GM23338 (cell line): ENCODE measurements at regions not wholly inside any gene's neighbourhood (a gene's known extent, or its start where the extent isn't known, plus 50 kb on each side); places are given as distances from the start of the nearest gene placed in this dataset.

Experiments
- ATAC-seq: fragments of 200-7000 bp; cut with Tn5 transposase; 3 replicates; pipeline ENCODE4 v1.9.1; 2020
- DNase-seq: peaks from one replicate; pipeline ENCODE4 v3.0.0-alpha.2; 2015; ENCODE audit warnings: low spot score
- H2AFZ ChIP-seq: fragments of 200-600 bp; sonication (generic); 2 replicates; pipeline ENCODE4 v1.8.0; 2016; ENCODE audit warnings: antibody characterized with exemption, mild to moderate bottlenecking, moderate library complexity
- H3F3A ChIP-seq: fragments of 200-600 bp; sonication (generic); replicated peaks from 2 replicates; pipeline ENCODE4 v1.8.0; 2017; ENCODE audit warnings: antibody characterized with exemption, mixed run types, low read depth
- H3K27ac ChIP-seq: fragments of 200-600 bp; sonication (generic); 2 replicates; pipeline ENCODE4 v1.6.1; 2016; ENCODE audit warnings: low read depth
- H3K27me3 ChIP-seq: fragments of 200-600 bp; sonication (generic); 2 replicates; pipeline ENCODE4 v1.8.0; 2016; ENCODE audit warnings: mild to moderate bottlenecking, mixed run types, moderate library complexity; ENCODE audit not compliant: insufficient read depth
- H3K36me3 ChIP-seq: fragments of 200-600 bp; sonication (generic); 2 replicates; pipeline ENCODE4 v1.8.0; 2016; ENCODE audit warnings: mild to moderate bottlenecking; ENCODE audit not compliant: insufficient read depth
- H3K4me1 ChIP-seq: fragments of 200-600 bp; sonication (generic); 2 replicates; pipeline ENCODE4 v1.8.0; 2016; ENCODE audit warnings: mild to moderate bottlenecking, moderate library complexity; ENCODE audit not compliant: insufficient read depth
- H3K4me2 ChIP-seq: fragments of 200-600 bp; sonication (generic); 2 replicates; pipeline ENCODE4 v1.7.1; 2017; ENCODE audit warnings: mixed run types
- H3K4me3 ChIP-seq: fragments of 200-600 bp; sonication (generic); 2 replicates; pipeline ENCODE4 v1.6.1; 2016; ENCODE audit warnings: mixed run types
- H3K79me2 ChIP-seq: fragments of 200-600 bp; sonication (generic); replicated peaks from 2 replicates; pipeline ENCODE4 v1.8.0; 2017; ENCODE audit warnings: mild to moderate bottlenecking; ENCODE audit not compliant: insufficient read depth
- H3K9me2 ChIP-seq: fragments of 200-600 bp; sonication (generic); 2 replicates; pipeline ENCODE4 v1.8.0; 2017; ENCODE audit not compliant: insufficient read depth
- H4K20me1 ChIP-seq: fragments of 200-600 bp; sonication (generic); replicated peaks from 2 replicates; pipeline ENCODE4 v1.8.0; 2017; ENCODE audit warnings: mild to moderate bottlenecking; ENCODE audit not compliant: insufficient read depth
- H3K27ac Mint-ChIP-seq: 2 replicates; pipeline ENCODE4 v1.8.0; 2020; ENCODE audit warnings: inconsistent platforms, mild to moderate bottlenecking, moderate library complexity, mixed read lengths
- H3K27me3 Mint-ChIP-seq: 3 replicates; pipeline ENCODE4 v1.8.0; 2022; ENCODE audit warnings: low read depth, mild to moderate bottlenecking, moderate library complexity, mixed read lengths, inconsistent platforms; ENCODE audit not compliant: insufficient read depth, poor library complexity
- H3K36me3 Mint-ChIP-seq: 3 replicates; pipeline ENCODE4 v1.8.0; 2021; ENCODE audit warnings: low read depth, mild to moderate bottlenecking, inconsistent platforms, moderate library complexity, mixed read lengths
- H3K4me1 Mint-ChIP-seq: 3 replicates; pipeline ENCODE4 v1.8.0; 2020; ENCODE audit warnings: mild to moderate bottlenecking, inconsistent platforms, mixed read lengths
- H3K4me3 Mint-ChIP-seq: 3 replicates; pipeline ENCODE4 v1.8.0; 2021; ENCODE audit warnings: moderate library complexity, mild to moderate bottlenecking, inconsistent platforms, mixed read lengths
- H3K9me3 Mint-ChIP-seq: 3 replicates; pipeline ENCODE4 v1.8.0; 2020; ENCODE audit warnings: moderate library complexity, mild to moderate bottlenecking, inconsistent platforms, mixed read lengths
- CTCF ChIP-seq, 2 experiments: fragments of 200-600 bp in 1 of 2; sonication (generic) in 1 of 2; conservative IDR thresholded peaks; 2 replicates each; pipeline versions ENCODE4 v1.5.1 to v1.6.1; 2016 to 2017; ENCODE audit warnings: antibody characterized with exemption in 2 of 2, low read depth in 2 of 2, mild to moderate bottlenecking in 2 of 2, moderate library complexity in 1 of 2
- EZH2 ChIP-seq: fragments of 200-600 bp; sonication (generic); IDR thresholded peaks from one replicate; pipeline ENCODE4 v1.8.0; 2017; ENCODE audit warnings: antibody characterized with exemption, mild to moderate bottlenecking, low read depth; ENCODE audit not compliant: unreplicated experiment
- NANOG ChIP-seq: IDR thresholded peaks from 2 replicates; pipeline ENCODE4 v1.6.1; 2016; ENCODE audit warnings: antibody characterized with exemption, borderline replicate concordance
- ZNF114 ChIP-seq: fragments of 250-450 bp; sonication (Bioruptor Pico); IDR thresholded peaks from 2 replicates; pipeline ENCODE4 v1.5.0; 2020; ENCODE audit warnings: mild to moderate bottlenecking, moderate library complexity
- ZNF331 ChIP-seq: fragments of 250-450 bp; sonication (Bioruptor Pico); IDR thresholded peaks from 2 replicates; pipeline ENCODE4 v1.5.0; 2020; ENCODE audit warnings: low read depth, mild to moderate bottlenecking, moderate library complexity
- TF ChIP-seq, protein P1 (sequence below): fragments of 250-450 bp; sonication (Bioruptor Pico); IDR thresholded peaks from 2 replicates; pipeline ENCODE4 v1.5.0; 2020; ENCODE audit warnings: mild to moderate bottlenecking, moderate library complexity
- TF ChIP-seq, protein P2 (sequence below): IDR thresholded peaks from 2 replicates; pipeline ENCODE4 v1.6.1; 2016; ENCODE audit warnings: antibody characterized with exemption

DNA sequence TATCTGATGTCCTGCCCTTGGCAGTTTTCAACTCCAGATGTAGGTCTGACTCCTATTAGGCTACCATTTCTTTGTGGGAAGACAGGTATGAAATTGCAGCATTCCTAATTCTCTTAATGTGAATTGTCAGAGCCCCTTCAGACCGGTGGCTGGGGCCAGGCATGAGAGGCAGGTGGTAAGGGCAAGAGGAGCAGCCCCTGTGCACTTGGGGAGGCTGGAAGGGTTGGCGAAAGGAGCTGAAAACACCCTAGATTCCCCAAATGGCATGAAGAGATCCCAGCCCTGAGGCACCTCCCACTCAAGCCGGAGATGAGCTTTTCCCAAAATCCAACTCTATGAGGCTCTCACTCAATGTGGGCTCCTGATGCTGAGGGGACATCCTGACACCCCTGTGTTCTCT, 453.2 kb downstream of the NR2F2 start:
- TF ChIP-seq NANOG (no peak), CTCF (conservative IDR thresholded peaks at IDR 0.05; ENCODE audit: low read depth in 2 of 2) (no peak), EZH2 (no peak), ZNF331 (CRISPR knock-in tag) (no peak), ZNF114 (CRISPR knock-in tag) (no peak)
- TF ChIP-seq, protein P1, sequence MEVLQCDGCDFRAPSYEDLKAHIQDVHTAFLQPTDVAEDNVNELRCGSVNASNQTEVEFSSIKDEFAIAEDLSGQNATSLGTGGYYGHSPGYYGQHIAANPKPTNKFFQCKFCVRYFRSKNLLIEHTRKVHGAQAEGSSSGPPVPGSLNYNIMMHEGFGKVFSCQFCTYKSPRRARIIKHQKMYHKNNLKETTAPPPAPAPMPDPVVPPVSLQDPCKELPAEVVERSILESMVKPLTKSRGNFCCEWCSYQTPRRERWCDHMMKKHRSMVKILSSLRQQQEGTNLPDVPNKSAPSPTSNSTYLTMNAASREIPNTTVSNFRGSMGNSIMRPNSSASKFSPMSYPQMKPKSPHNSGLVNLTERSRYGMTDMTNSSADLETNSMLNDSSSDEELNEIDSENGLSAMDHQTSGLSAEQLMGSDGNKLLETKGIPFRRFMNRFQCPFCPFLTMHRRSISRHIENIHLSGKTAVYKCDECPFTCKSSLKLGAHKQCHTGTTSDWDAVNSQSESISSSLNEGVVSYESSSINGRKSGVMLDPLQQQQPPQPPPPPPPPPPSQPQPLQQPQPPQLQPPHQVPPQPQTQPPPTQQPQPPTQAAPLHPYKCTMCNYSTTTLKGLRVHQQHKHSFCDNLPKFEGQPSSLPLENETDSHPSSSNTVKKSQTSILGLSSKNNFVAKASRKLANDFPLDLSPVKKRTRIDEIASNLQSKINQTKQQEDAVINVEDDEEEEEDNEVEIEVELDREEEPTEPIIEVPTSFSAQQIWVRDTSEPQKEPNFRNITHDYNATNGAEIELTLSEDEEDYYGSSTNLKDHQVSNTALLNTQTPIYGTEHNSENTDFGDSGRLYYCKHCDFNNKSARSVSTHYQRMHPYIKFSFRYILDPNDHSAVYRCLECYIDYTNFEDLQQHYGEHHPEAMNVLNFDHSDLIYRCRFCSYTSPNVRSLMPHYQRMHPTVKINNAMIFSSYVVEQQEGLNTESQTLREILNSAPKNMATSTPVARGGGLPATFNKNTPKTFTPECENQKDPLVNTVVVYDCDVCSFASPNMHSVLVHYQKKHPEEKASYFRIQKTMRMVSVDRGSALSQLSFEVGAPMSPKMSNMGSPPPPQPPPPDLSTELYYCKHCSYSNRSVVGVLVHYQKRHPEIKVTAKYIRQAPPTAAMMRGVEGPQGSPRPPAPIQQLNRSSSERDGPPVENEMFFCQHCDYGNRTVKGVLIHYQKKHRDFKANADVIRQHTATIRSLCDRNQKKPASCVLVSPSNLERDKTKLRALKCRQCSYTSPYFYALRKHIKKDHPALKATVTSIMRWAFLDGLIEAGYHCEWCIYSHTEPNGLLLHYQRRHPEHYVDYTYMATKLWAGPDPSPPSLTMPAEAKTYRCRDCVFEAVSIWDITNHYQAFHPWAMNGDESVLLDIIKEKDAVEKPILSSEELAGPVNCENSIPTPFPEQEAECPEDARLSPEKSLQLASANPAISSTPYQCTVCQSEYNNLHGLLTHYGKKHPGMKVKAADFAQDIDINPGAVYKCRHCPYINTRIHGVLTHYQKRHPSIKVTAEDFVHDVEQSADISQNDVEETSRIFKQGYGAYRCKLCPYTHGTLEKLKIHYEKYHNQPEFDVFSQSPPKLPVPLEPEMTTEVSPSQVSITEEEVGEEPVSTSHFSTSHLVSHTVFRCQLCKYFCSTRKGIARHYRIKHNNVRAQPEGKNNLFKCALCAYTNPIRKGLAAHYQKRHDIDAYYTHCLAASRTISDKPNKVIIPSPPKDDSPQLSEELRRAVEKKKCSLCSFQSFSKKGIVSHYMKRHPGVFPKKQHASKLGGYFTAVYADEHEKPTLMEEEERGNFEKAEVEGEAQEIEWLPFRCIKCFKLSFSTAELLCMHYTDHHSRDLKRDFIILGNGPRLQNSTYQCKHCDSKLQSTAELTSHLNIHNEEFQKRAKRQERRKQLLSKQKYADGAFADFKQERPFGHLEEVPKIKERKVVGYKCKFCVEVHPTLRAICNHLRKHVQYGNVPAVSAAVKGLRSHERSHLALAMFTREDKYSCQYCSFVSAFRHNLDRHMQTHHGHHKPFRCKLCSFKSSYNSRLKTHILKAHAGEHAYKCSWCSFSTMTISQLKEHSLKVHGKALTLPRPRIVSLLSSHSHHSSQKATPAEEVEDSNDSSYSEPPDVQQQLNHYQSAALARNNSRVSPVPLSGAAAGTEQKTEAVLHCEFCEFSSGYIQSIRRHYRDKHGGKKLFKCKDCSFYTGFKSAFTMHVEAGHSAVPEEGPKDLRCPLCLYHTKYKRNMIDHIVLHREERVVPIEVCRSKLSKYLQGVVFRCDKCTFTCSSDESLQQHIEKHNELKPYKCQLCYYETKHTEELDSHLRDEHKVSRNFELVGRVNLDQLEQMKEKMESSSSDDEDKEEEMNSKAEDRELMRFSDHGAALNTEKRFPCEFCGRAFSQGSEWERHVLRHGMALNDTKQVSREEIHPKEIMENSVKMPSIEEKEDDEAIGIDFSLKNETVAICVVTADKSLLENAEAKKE (CRISPR knock-in tag): no peak
- TF ChIP-seq, protein P2, sequence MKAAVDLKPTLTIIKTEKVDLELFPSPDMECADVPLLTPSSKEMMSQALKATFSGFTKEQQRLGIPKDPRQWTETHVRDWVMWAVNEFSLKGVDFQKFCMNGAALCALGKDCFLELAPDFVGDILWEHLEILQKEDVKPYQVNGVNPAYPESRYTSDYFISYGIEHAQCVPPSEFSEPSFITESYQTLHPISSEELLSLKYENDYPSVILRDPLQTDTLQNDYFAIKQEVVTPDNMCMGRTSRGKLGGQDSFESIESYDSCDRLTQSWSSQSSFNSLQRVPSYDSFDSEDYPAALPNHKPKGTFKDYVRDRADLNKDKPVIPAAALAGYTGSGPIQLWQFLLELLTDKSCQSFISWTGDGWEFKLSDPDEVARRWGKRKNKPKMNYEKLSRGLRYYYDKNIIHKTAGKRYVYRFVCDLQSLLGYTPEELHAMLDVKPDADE: no peak
- Histone ChIP-seq H3K27me3 (no peaks in the 10 kb centered on the region), H3F3A (no peaks in the 10 kb centered on the region), H3K4me2 (no peak overlapping the region), H3K9me2 (peaks cover 4% of the 10 kb centered on the region; the same call in 1 of the 2 replicates), H3K4me3 (no peak overlapping the region), H3K27ac (no peak overlapping the region), H4K20me1 (no peaks in the 10 kb centered on the region), H3K36me3 (no peaks in the 10 kb centered on the region), H3K4me1 (no peaks in the 10 kb centered on the region), H2AFZ (no peak overlapping the region), H3K79me2 (no peaks in the 10 kb centered on the region)
- no peak overlapping the region for H3K4me3 Mint-ChIP-seq
- H3K36me3 Mint-ChIP-seq: peaks cover 4% of the 10 kb centered on the region; the same call in 1 of the 3 replicates
- H3K27me3 Mint-ChIP-seq: no peaks in the 10 kb centered on the region
- H3K27ac Mint-ChIP-seq: no peak overlapping the region
- H3K9me3 Mint-ChIP-seq: no peaks in the 10 kb centered on the region; the same call in 1 of the 3 replicates
- DNase-seq (no peak), ATAC-seq (no peak)
- peaks cover 4% of the 10 kb centered on the region; the same call in 1 of the 3 replicates for H3K4me1 Mint-ChIP-seq
